ENCODE measurements at regions not wholly inside any gene's neighbourhood (a gene's known extent, or its start where the extent isn't known, plus 50 kb on each side); places are given as distances from the start of the nearest gene placed in this dataset.

GRCh38 chr22:22997262-22997898 is 72.9 kb upstream of the GNAZ start:
- Histone ChIP-seq H3K27ac (ENCODE audit: low read depth, low read length, poor library complexity, severe bottlenecking) (no peak overlapping the region), H3K4me1 (ENCODE audit: insufficient read depth, low read length, poor library complexity, severe bottlenecking) (peaks cover 29% of the 10 kb centered on the region), H4K20me1 (ENCODE audit: insufficient read depth, low read length) (no peaks in the 10 kb centered on the region), H2AFZ (ENCODE audit: low read length) (no peak overlapping the region), H3K9me2 (ENCODE audit: insufficient read depth, low read length) (no peaks in the 10 kb centered on the region), H3K4me2 (ENCODE audit: low read length) (no peak overlapping the region), H3K9me3 (ENCODE audit: low read length) (peaks cover 69% of the 10 kb centered on the region), H3K36me3 (ENCODE audit: insufficient read depth, low read length) (peaks cover 55% of the 10 kb centered on the region), H3K4me3 (ENCODE audit: low read depth, low read length, poor library complexity, severe bottlenecking) (no peak overlapping the region), H3K79me2 (ENCODE audit: insufficient read depth, low read depth, low read length) (peaks cover 8% of the 10 kb centered on the region; the same call in 1 of the 2 replicates)
- ChIA-PET POLR2A (interaction anchor here (0.6 kb wide), 1 partner anchor 13 kb away, joined by 6 read pairs; no protein-coding TSS in a partner anchor), CTCF (ENCODE audit: unreplicated experiment) (no interaction called here)
- TF ChIP-seq EZH2phosphoT487 (IDR thresholded peaks at IDR 0.05; ENCODE audit: borderline replicate concordance, low read depth, low read length) (no peak), CTCF (conservative IDR thresholded peaks at IDR 0.05; ENCODE audit: low read length) (no peak)
- intact Hi-C loops (cut with micrococcal nuclease; ENCODE audit: unreplicated experiment), result no loop called here
- BruUV-seq (replicated peaks), result no TSS peak
- DNase-seq (ENCODE audit: low spot score), result peak; percentile 19

GRCh38 chr22:22997988-22998387 is 72.3 kb upstream of the GNAZ start:
- Histone ChIP-seq H3K9me2 (ENCODE audit: insufficient read depth, low read length) (no peaks in the 10 kb centered on the region), H3K9me3 (ENCODE audit: low read length) (peaks cover 69% of the 10 kb centered on the region), H3K4me1 (ENCODE audit: insufficient read depth, low read length, poor library complexity, severe bottlenecking) (peaks cover 29% of the 10 kb centered on the region), H4K20me1 (ENCODE audit: insufficient read depth, low read length) (no peaks in the 10 kb centered on the region), H3K27ac (ENCODE audit: low read depth, low read length, poor library complexity, severe bottlenecking) (no peak overlapping the region), H3K4me3 (ENCODE audit: low read depth, low read length, poor library complexity, severe bottlenecking) (no peak overlapping the region), H2AFZ (ENCODE audit: low read length) (no peak overlapping the region), H3K4me2 (ENCODE audit: low read length) (no peak overlapping the region), H3K36me3 (ENCODE audit: insufficient read depth, low read length) (peaks cover 53% of the 10 kb centered on the region), H3K79me2 (ENCODE audit: insufficient read depth, low read depth, low read length) (peaks cover 8% of the 10 kb centered on the region; the same call in 1 of the 2 replicates)
- BruUV-seq (replicated peaks), result no TSS peak
- intact Hi-C loops (cut with micrococcal nuclease; ENCODE audit: unreplicated experiment), result no loop called here
- DNase-seq (ENCODE audit: low spot score), result no peak
- ChIA-PET CTCF (ENCODE audit: unreplicated experiment) (no interaction called here), POLR2A (no interaction called here)
- TF ChIP-seq EZH2phosphoT487 (IDR thresholded peaks at IDR 0.05; ENCODE audit: borderline replicate concordance, low read depth, low read length) (no peak), CTCF (conservative IDR thresholded peaks at IDR 0.05; ENCODE audit: low read length) (no peak)

GRCh38 chr22:22999523-22999922 is 70.8 kb upstream of the GNAZ start:
- Histone ChIP-seq H3K9me2 (ENCODE audit: insufficient read depth, low read length) (no peaks in the 10 kb centered on the region), H3K79me2 (ENCODE audit: insufficient read depth, low read depth, low read length) (peaks cover 5% of the 10 kb centered on the region; the same call in 1 of the 2 replicates), H3K9me3 (ENCODE audit: low read length) (peaks cover 78% of the 10 kb centered on the region), H4K20me1 (ENCODE audit: insufficient read depth, low read length) (no peaks in the 10 kb centered on the region), H3K27ac (ENCODE audit: low read depth, low read length, poor library complexity, severe bottlenecking) (no peak overlapping the region), H2AFZ (ENCODE audit: low read length) (no peak overlapping the region), H3K4me1 (ENCODE audit: insufficient read depth, low read length, poor library complexity, severe bottlenecking) (peaks cover 17% of the 10 kb centered on the region), H3K36me3 (ENCODE audit: insufficient read depth, low read length) (peaks cover 60% of the 10 kb centered on the region), H3K4me3 (ENCODE audit: low read depth, low read length, poor library complexity, severe bottlenecking) (no peak overlapping the region), H3K4me2 (ENCODE audit: low read length) (no peak overlapping the region)
- CTCF ChIA-PET (ENCODE audit: unreplicated experiment), result no interaction called here
- BruUV-seq (replicated peaks), result no TSS peak
- POLR2A ChIA-PET, result interaction anchor here (0.5 to 1.6 kb wide), 6 partner anchors 20 to 1034 kb away, joined by 3 to 4 read pairs (median 3); no protein-coding TSS in a partner anchor
- no peak for TF ChIP-seq CTCF (conservative IDR thresholded peaks at IDR 0.05; ENCODE audit: low read length)
- no peak for TF ChIP-seq EZH2phosphoT487 (IDR thresholded peaks at IDR 0.05; ENCODE audit: borderline replicate concordance, low read depth, low read length)
- DNase-seq (ENCODE audit: low spot score), result no peak
- intact Hi-C loops (cut with micrococcal nuclease; ENCODE audit: unreplicated experiment), result no loop called here
